Epithelial cell of esophagus (primary cell): ENCODE measurements at regions not wholly inside any gene's neighbourhood (a gene's known extent, or its start where the extent isn't known, plus 50 kb on each side); places are given as distances from the start of the nearest gene placed in this dataset.

Source experiments
- DNase-seq: peaks from one replicate; pipeline ENCODE4 v3.0.0; 2010; ENCODE audit warnings: low read depth
- H3K4me3 ChIP-seq: 2 replicates; pipeline ENCODE4 v1.5.1; 2011; ENCODE audit warnings: mild to moderate bottlenecking, low read length, control low read depth
- TF ChIP-seq, protein P1 (sequence below): IDR thresholded peaks from 2 replicates; pipeline ENCODE4 v1.5.1; 2011; ENCODE audit warnings: low read depth, mild to moderate bottlenecking, low read length, control low read depth, inconsistent platforms; ENCODE audit not compliant: insufficient read depth; ENCODE audit errors: missing control alignments

DNA sequence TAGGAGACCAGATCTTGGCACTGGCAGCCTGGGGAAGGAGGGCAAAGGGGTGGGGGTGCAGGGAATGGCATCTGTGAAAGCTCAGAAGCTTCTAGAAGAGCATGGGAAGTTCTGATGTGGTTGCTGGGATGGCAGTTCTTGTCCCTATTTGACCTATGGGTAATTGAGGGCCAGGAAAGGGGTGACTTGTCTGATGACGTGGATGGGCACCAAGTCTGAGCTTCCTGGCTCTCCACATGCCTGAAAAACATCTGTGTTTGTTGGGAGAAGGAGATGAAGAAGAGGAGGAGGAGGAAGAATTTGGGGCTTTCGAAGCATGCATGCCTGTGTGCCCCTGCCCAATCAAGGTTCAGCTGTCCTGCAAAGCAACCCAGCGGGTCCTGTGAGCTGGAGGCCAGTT is 158.8 kb downstream of the SMAD6 start:
- no peak overlapping the region for H3K4me3 ChIP-seq
- TF ChIP-seq, protein P1, sequence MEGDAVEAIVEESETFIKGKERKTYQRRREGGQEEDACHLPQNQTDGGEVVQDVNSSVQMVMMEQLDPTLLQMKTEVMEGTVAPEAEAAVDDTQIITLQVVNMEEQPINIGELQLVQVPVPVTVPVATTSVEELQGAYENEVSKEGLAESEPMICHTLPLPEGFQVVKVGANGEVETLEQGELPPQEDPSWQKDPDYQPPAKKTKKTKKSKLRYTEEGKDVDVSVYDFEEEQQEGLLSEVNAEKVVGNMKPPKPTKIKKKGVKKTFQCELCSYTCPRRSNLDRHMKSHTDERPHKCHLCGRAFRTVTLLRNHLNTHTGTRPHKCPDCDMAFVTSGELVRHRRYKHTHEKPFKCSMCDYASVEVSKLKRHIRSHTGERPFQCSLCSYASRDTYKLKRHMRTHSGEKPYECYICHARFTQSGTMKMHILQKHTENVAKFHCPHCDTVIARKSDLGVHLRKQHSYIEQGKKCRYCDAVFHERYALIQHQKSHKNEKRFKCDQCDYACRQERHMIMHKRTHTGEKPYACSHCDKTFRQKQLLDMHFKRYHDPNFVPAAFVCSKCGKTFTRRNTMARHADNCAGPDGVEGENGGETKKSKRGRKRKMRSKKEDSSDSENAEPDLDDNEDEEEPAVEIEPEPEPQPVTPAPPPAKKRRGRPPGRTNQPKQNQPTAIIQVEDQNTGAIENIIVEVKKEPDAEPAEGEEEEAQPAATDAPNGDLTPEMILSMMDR, result no peak
- DNase-seq, result no peak

DNA sequence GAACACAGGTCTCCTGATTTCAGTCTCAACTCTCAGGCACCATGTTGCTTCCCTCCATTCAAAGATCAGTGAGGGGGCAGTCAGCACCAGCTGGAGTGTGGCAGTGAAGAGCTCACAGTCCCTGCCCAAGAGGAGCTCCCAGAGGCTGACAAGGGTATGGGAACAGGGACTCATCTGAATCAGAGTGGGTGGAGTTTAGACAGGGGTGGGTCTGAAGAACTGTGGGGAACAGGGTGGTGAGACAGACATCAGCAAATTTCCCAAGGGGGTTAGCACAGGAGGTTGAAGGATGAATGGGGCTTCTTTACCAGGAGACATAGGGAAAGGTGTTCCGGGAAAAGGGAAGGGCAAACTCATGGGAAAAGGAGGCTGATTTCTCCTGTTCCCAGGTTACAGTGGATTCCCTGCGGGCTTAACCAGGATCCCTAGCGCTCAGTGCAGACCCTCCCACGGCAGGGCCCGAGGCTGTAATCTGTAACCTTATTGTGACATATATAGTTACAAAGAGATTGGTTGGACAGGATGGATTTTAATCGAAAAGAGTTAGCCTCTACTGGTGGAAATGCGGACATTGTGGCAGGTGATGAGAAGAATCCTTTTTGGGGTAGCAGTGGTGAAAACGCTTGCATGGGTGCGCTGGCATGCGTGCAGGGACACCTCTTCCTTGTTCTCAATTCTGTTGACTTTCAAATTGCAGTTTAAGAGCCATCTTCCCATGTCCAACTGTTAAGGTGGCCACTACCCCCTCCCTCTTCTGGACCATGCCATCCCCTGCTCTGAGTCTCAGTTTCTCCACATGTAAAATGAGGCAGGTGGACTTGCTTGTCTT is 160.3 kb downstream of the SMAD6 start:
- H3K4me3 ChIP-seq, result no peak overlapping the region
- peak; percentile 42 for DNase-seq
- TF ChIP-seq, protein P1, result no peak

DNA sequence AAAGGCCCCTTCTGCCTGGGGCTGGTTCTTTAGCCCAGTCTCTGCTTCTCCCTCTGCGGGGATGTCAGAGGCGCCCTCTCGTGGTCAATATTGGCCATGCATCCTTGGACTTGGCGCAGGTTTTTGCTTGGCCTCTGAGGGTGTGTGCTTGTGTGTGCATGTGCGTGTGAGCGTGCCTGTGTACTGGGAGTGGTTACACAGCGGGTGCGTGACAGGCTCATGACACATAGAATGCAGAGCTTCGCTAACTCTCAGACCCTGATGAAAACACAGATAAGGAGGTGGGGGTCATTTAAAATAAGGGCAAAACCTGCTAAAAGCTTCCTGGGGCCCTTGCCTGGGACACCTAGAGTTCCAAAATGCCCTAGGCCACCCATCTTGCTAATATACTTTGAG is 160.9 kb downstream of the SMAD6 start:
- TF ChIP-seq, protein P1, result peak; percentile 98
- H3K4me3 ChIP-seq, result no peak overlapping the region
- DNase-seq, result peak; percentile 85

DNA sequence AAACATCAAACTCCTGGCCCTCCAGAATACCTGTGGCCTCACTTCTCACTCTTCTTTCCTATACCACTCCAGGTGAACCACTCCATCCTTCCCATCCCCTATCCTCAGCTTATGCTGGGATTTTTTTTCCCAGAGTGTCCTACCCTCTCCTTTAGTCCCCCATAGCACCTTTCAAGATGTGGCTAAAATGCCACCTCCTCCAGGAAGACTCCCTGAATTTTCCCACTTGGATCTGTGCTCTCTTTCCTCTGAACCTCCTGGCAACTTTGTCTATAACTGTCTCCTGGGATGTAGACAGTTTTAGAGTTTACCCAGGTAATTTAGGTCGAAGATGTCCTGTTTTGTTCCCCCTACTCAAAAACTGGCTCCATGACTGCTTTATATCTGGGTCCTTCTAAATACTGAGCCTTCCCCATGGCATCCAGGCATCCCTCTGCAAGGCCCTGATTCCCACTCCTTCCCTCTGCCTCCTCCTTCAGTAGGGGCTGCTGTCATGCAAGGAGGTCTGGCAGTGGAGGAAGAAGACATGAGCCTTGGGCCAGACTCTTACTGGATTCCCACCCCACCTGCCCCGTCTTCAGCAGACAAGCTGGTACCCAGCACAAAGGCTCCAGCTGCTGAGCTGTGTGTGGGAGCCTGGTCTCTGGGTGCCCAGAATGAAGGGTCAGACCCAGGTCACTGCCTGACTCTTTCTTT is 161.5 kb downstream of the SMAD6 start:
- TF ChIP-seq, protein P1, result no peak
- no peak overlapping the region for H3K4me3 ChIP-seq
- no peak for DNase-seq

DNA sequence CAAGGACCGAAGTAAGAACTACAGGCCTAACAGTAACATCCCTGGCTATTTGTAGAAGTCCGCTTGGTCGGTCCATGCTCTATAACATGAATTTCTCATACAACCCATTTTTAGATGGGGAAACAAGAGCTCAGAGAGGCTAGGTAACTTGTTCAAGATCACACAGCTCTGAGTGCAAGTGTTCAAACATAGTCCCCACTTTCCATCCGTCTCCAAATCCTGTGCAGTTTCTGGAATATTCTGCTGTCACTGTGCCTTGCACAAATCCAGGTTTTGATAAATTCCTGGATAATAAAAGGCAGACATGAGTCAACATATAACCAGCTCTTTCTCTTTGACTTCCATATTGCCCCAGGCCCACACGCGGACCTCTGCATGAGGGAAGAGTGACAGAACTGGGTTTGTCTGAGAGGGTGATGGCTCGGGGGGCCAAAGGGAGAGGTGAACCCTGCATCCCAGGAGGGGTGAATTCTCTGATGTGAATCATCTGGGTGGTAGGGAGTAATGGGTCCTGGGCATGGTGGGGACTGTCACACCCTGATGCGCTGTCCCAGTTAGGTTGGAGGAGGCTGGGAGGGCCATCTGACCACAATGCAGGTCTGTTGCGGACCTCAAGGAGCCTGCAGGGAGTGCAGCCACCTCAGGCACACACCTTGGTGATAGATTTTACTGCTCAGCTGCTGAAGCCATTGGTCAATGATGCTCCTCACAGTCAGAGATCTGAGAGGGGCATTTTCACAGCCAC is 162.2 kb downstream of the SMAD6 start:
- DNase-seq, result no peak
- TF ChIP-seq, protein P1, result no peak
- H3K4me3 ChIP-seq, result no peak overlapping the region

DNA sequence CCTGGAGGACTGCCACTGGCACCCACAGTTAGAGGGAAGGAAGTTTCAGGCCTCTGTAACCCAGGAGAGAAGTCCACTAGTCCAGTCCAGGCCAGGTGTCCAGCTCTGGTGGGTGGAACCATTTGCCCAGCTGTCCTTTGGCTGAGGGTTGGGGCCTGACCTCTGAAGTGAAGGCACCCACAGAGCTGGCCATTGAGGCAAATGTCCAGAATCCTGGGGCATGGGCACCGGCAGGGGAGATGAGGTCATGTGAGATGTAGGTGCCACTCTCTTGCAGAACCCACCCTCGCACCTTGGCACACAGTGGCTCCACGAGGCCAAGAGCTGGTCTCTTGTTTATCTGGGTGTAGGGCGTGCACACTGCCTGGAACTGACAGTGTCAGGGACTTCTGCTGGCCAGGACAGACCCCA is 162.8 kb downstream of the SMAD6 start:
- DNase-seq, result no peak
- TF ChIP-seq, protein P1, result no peak

More for the DNA sequence above, 162.8 kb downstream of the SMAD6 start:
- no peak overlapping the region for H3K4me3 ChIP-seq
